NCI-H524 (cell line): ENCODE measurements at regions not wholly inside any gene's neighbourhood (a gene's known extent, or its start where the extent isn't known, plus 50 kb on each side); places are given as distances from the start of the nearest gene placed in this dataset.
"Not testable (repeated sequence)": the region's sequence is repeated elsewhere in the genome, so short reads cannot be mapped to it uniquely, and the experiment has no call there.

ENCODE experiments used
- DNase-seq, 2 experiments: peaks; one replicate each; lab custom pipeline; 2025; lab: John Stamatoyannopoulos, UW

- not testable (repeated sequence) for DNase-seq
Measured at GRCh38 chr2:114018464-114018863, 128.6 kb downstream of the ACTR3 start.

GRCh38 chr2:114020668-114021067, 130.8 kb downstream of the ACTR3 start:
- no peak for DNase-seq

- DNase-seq: no peak
Measured at GRCh38 chr2:114022360-114023085, 132.6 kb downstream of the ACTR3 start.

- DNase-seq: no peak
Measured at GRCh38 chr2:114024326-114024725, 134.4 kb downstream of the ACTR3 start.

GRCh38 chr2:114025030-114025429, 135.1 kb downstream of the ACTR3 start:
- DNase-seq: no peak

- DNase-seq: peak; percentile 7 to 69
Measured at GRCh38 chr2:114027437-114027836, 137.5 kb downstream of the ACTR3 start.

- DNase-seq: no peak
Measured at GRCh38 chr2:114031605-114032505, 142.0 kb downstream of the ACTR3 start.

- no peak for DNase-seq
Measured at GRCh38 chr2:114032705-114033104, 142.8 kb downstream of the ACTR3 start.

- DNase-seq: no peak
Measured at GRCh38 chr2:114034742-114035141, 144.9 kb downstream of the ACTR3 start.

GRCh38 chr2:114038710-114039109, 148.8 kb downstream of the ACTR3 start:
- no peak for DNase-seq

- peak; percentile 9 to 74 for DNase-seq
Measured at GRCh38 chr2:114039677-114040076, 149.8 kb downstream of the ACTR3 start.

- no peak for DNase-seq
Measured at GRCh38 chr2:114040826-114041225, 150.9 kb downstream of the ACTR3 start.

GRCh38 chr2:114044985-114045384, 155.1 kb downstream of the ACTR3 start:
- DNase-seq: no peak

GRCh38 chr2:114046373-114046772, 156.5 kb downstream of the ACTR3 start:
- no peak for DNase-seq

GRCh38 chr2:114046866-114047435, 157.1 kb downstream of the ACTR3 start:
- no peak for DNase-seq

GRCh38 chr2:114049280-114049679, 159.4 kb downstream of the ACTR3 start:
- DNase-seq: no peak

- no peak for DNase-seq
Measured at GRCh38 chr2:114049826-114050225, 159.9 kb downstream of the ACTR3 start.

- DNase-seq: no peak
Measured at GRCh38 chr2:114056294-114057143, 166.6 kb downstream of the ACTR3 start.

- no peak for DNase-seq
Measured at GRCh38 chr2:114057638-114058037, 167.7 kb downstream of the ACTR3 start.

- no peak for DNase-seq
Measured at GRCh38 chr2:114061566-114062098, 171.7 kb downstream of the ACTR3 start.

- no peak for DNase-seq
Measured at GRCh38 chr2:114063346-114063745, 173.5 kb downstream of the ACTR3 start.

GRCh38 chr2:114065731-114066130, 175.8 kb downstream of the ACTR3 start:
- no peak for DNase-seq
